Body of pancreas (tissue), 4 donors: ENCODE measurements at regions not wholly inside any gene's neighbourhood (a gene's known extent, or its start where the extent isn't known, plus 50 kb on each side); places are given as distances from the start of the nearest gene placed in this dataset.

ENCODE experiments used
- CTCF ChIP-seq, 7 experiments: fragments of 450-650 bp in 4 of 7; fragments of 200-600 bp in 3 of 7; sonication (generic) in 3 of 7; IDR thresholded peaks; one replicate each; pipeline ENCODE4 v1.5.1; 2016 to 2019; ENCODE audit warnings: antibody characterized with exemption in 7 of 7
- POLR2A ChIP-seq, 3 donors: fragments of 450-650 bp; IDR thresholded peaks; one replicate each; pipeline ENCODE4 v1.6.1; 2016; ENCODE audit warnings: antibody characterized with exemption in 3 of 3, mild to moderate bottlenecking in 2 of 3

- TF ChIP-seq CTCF (IDR thresholded peaks at IDR 0.05) = no peak
- TF ChIP-seq POLR2A (IDR thresholded peaks at IDR 0.05) = no peak
Measured at GRCh38 chr20:6434131-6434530, 311.3 kb upstream of the FERMT1 start.
